Pancreas (tissue), 10 donors: ENCODE measurements at regions not wholly inside any gene's neighbourhood (a gene's known extent, or its start where the extent isn't known, plus 50 kb on each side); places are given as distances from the start of the nearest gene placed in this dataset.
"Not testable (repeated sequence)": the region's sequence is repeated elsewhere in the genome, so short reads cannot be mapped to it uniquely, and the experiment has no call there.

Experiments used
- ATAC-seq, 4 donors: fragments of 200-7000 bp; cut with Tn5 transposase; one replicate each; pipeline versions ENCODE4 v1.8.0 to v1.9.1; 2020; ENCODE audit warnings: mild to moderate bottlenecking in 4 of 4, moderate library complexity in 4 of 4
- DNase-seq, 6 donors: peaks; one replicate each; pipeline ENCODE4 v3.0.0-alpha.2; 2020
- FAIRE-seq: peaks from 2 replicates; lab custom pipeline; 2012; peaks lifted over from hg19 to GRCh38; lab: Jason Lieb, UNC
- H3K27ac ChIP-seq, 4 donors: fragments of 200-600 bp; sonication (generic); 1 replicate in 3 of 4; 2 replicates in 1 of 4; pipeline versions ENCODE4 v1.5.0 to v1.8.0; 2020
- H3K27me3 ChIP-seq, 4 donors: fragments of 200-600 bp; one replicate each; pipeline ENCODE4 v1.8.0; 2021
- H3K36me3 ChIP-seq, 3 donors: fragments of 200-600 bp; sonication (generic) in 1 of 3; one replicate each; pipeline versions ENCODE4 v1.5.0 to v1.8.0; 2020 to 2021
- H3K4me1 ChIP-seq, 3 donors: fragments of 200-600 bp; one replicate each; pipeline ENCODE4 v1.8.0; 2021
- H3K4me3 ChIP-seq, 4 donors: fragments of 200-600 bp; sonication (generic) in 2 of 4; one replicate each; pipeline versions ENCODE4 v1.5.0 to v1.8.0; 2020 to 2021
- H3K9me3 ChIP-seq, 4 donors: fragments of 200-600 bp; one replicate each; pipeline ENCODE4 v1.8.0; 2021
- CTCF ChIP-seq, 4 donors: fragments of 200-600 bp; sonication (generic) in 3 of 4; IDR thresholded peaks; one replicate each; pipeline versions ENCODE4 v1.5.0 to v1.8.0; 2021; ENCODE audit warnings: antibody characterized with exemption in 4 of 4
- WGBS, 2 donors: extraction: QIAGEN DNeasy Blood & Tissue Kit; methylation state at CpG; one replicate each; pipeline ENCODE4 v1.1.7; 2013; 5-methylcytosine and 5-hydroxymethylcytosine counted together
- intact Hi-C, 3 donors: fragments of 100-400 bp; cut with DNase I; formaldehyde crosslinking; loops; one replicate each; pipeline versions ENCODE4 v1.11.1 to v1.14.2; 2022
- donor health status: healthy with polysubstance abuse.
- donor health status: DM: no; HTN: no; CAD: no; lungs with moderate emphysema.
- donor health status: DM: no; HTN: no; CAD: no.
- donor health status: control.
- donor health status: control.
- donor health status: Bipolar disorder and iron deficiency.
- donor health status: DM: yes; HTN: yes; CAD: no.
- donor health status: DM: no; HTN: no; CAD: no.
- donor health status: DM: no; HTN: no; CAD: no.
- donor health status: DM: yes; HTN: yes; CAD: no.

GRCh38 chr7:35906191-35906908 lies 105.5 kb downstream of the SEPTIN7 start:
- ATAC-seq (peak; percentile 89 to 99 (median 95)), FAIRE-seq (peak; percentile 34), DNase-seq (peak in 3 of 6 donors; percentile 24 to 67 (median 32))
- Histone ChIP-seq H3K4me1 (no peaks in the 10 kb centered on the region), H3K9me3 (no peaks in the 10 kb centered on the region), H3K27me3 (no peaks in the 10 kb centered on the region), H3K27ac (no peak overlapping the region), H3K36me3 (peaks cover 0 to 20% (median 0%) of the 10 kb centered on the region in 3 donors), H3K4me3 (no peak overlapping the region)
- TF ChIP-seq CTCF (IDR thresholded peaks at IDR 0.05): peak; percentile 76 to 90 (median 84)
- WGBS, 2 donors: 38 to 45% methylated on average over 2 of the region's 2 CpGs
- intact Hi-C loops: loop anchor here (5.0 to 10.0 kb wide), 2 partner anchors 194 to 202 kb away; no protein-coding TSS in a partner anchor

GRCh38 chr7:35908331-35909216 lies 107.7 kb downstream of the SEPTIN7 start:
- H3K27me3 ChIP-seq: no peaks in the 10 kb centered on the region
- no peak overlapping the region for H3K4me3 ChIP-seq
- FAIRE-seq (no peak), ATAC-seq (no peak), DNase-seq (no peak)
- WGBS, 2 donors: 50 to 54% methylated on average over 11 of the region's 11 CpGs
- no peaks in the 10 kb centered on the region for H3K4me1 ChIP-seq
- no peak for TF ChIP-seq CTCF (IDR thresholded peaks at IDR 0.05)
- H3K9me3 ChIP-seq: no peaks in the 10 kb centered on the region
- no peak overlapping the region for H3K27ac ChIP-seq
- intact Hi-C loops: loop anchor here (5.0 to 10.0 kb wide), 2 partner anchors 196 to 204 kb away; no protein-coding TSS in a partner anchor
- H3K36me3 ChIP-seq: peaks cover 0 to 17% (median 0%) of the 10 kb centered on the region in 3 donors

- Histone ChIP-seq H3K9me3 (no peaks in the 10 kb centered on the region), H3K27ac (no peak overlapping the region), H3K4me3 (no peak overlapping the region), H3K27me3 (no peaks in the 10 kb centered on the region), H3K4me1 (no peaks in the 10 kb centered on the region), H3K36me3 (peaks cover 0 to 3% (median 0%) of the 10 kb centered on the region in 3 donors)
- intact Hi-C loops: loop anchor here (5.0 to 10.0 kb wide), 2 partner anchors 198 to 205 kb away; no protein-coding TSS in a partner anchor
- no peak for DNase-seq
- WGBS, 2 donors: 95% methylated on average over 4 of the region's 4 CpGs
- TF ChIP-seq CTCF (IDR thresholded peaks at IDR 0.05): no peak
- ATAC-seq: no peak
- no peak for FAIRE-seq
Observed at GRCh38 chr7:35909870-35910357, 109.1 kb downstream of the SEPTIN7 start.

- ATAC-seq, H3K4me1 ChIP-seq, DNase-seq, H3K36me3 ChIP-seq, H3K27me3 ChIP-seq, intact Hi-C loops, FAIRE-seq, H3K9me3 ChIP-seq, H3K4me3 ChIP-seq, H3K27ac ChIP-seq: not testable (repeated sequence)
- WGBS, 2 donors: 78 to 81% methylated on average over 3 of the region's 3 CpGs
Observed at GRCh38 chr7:35910621-35911020, 109.8 kb downstream of the SEPTIN7 start.

- DNase-seq, H3K27ac ChIP-seq, H3K4me1 ChIP-seq, FAIRE-seq, intact Hi-C loops, ATAC-seq, H3K36me3 ChIP-seq, H3K27me3 ChIP-seq, H3K4me3 ChIP-seq, H3K9me3 ChIP-seq: not testable (repeated sequence)
- 96 to 99% methylated on average over 2 of the region's 2 CpGs for WGBS, 2 donors
Observed at GRCh38 chr7:35913350-35913749, 112.5 kb downstream of the SEPTIN7 start.

- H3K27me3 ChIP-seq, DNase-seq, H3K9me3 ChIP-seq, ATAC-seq, intact Hi-C loops, FAIRE-seq, H3K4me1 ChIP-seq, H3K27ac ChIP-seq, H3K36me3 ChIP-seq, H3K4me3 ChIP-seq: not testable (repeated sequence)
- 77 to 88% methylated on average over 1 of the region's 1 CpG for WGBS, 2 donors
Observed at GRCh38 chr7:35914214-35914613, 113.4 kb downstream of the SEPTIN7 start.

- H3K27me3 ChIP-seq, DNase-seq, H3K4me1 ChIP-seq, H3K36me3 ChIP-seq, ATAC-seq, H3K4me3 ChIP-seq, H3K27ac ChIP-seq, FAIRE-seq, H3K9me3 ChIP-seq, intact Hi-C loops: not testable (repeated sequence)
- WGBS, 2 donors: 72 to 75% methylated on average over 6 of the region's 6 CpGs
Observed at GRCh38 chr7:35915247-35915955, 114.5 kb downstream of the SEPTIN7 start.

GRCh38 chr7:35918217-35918616 lies 117.4 kb downstream of the SEPTIN7 start:
- intact Hi-C loops, H3K27ac ChIP-seq, H3K9me3 ChIP-seq, H3K27me3 ChIP-seq, FAIRE-seq, H3K4me1 ChIP-seq, DNase-seq, H3K4me3 ChIP-seq, ATAC-seq, H3K36me3 ChIP-seq: not testable (repeated sequence)
- 69 to 72% methylated on average over 5 to 10 of the region's 10 CpGs for WGBS, 2 donors
